OCI-LY3 (cell line): ENCODE measurements at regions not wholly inside any gene's neighbourhood (a gene's known extent, or its start where the extent isn't known, plus 50 kb on each side); places are given as distances from the start of the nearest gene placed in this dataset.

ENCODE experiments used
- CTCF ChIP-seq: fragments of 200-600, 300-600 bp; sonication (generic); IDR thresholded peaks from 2 replicates; pipeline ENCODE4 v1.5.1; 2014; ENCODE audit warnings: antibody characterized with exemption, low read length, low read depth
- EZH2phosphoT487 ChIP-seq: fragments of 200-600 bp; shearing (Covaris generic); IDR thresholded peaks from 2 replicates; pipeline ENCODE4 v1.6.1; 2018; ENCODE audit warnings: antibody characterized with exemption, mixed run types, low read depth

DNA sequence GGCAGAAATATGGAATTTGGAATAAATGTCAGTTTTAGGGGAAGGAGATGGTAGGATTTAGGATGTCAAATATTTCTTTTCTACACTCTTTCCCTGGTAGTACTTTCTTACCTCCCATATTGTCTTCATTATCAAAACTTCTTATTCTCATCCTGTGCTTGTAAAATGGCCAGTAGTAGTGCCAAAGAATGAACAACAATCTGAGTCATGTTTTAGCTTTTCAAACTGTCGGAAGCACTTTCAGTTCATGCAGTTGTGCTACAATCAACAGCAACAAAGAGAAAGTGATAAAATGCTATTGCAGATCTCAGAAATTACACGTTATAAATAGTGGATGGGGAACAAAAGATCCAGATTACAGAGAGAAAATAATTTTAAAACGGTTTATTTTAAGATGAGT is 193.7 kb upstream of the RXFP2 start:
- TF ChIP-seq CTCF (no peak), EZH2phosphoT487 (no peak)
